Astrocyte of the cerebellum (primary cell): ENCODE measurements at regions not wholly inside any gene's neighbourhood (a gene's known extent, or its start where the extent isn't known, plus 50 kb on each side); places are given as distances from the start of the nearest gene placed in this dataset.

Experiments
- DNase-seq: peaks from one replicate; pipeline ENCODE4 v3.0.0-alpha.2; 2011; ENCODE audit warnings: low read depth
- H3K4me3 ChIP-seq: 2 replicates; pipeline ENCODE4 v1.5.1; 2011; ENCODE audit warnings: mild to moderate bottlenecking, low read depth, low read length, moderate library complexity
- in situ Hi-C: cut with HindIII; loops from 2 replicates; pipeline ENCODE4 v1.10.0; 2017; ENCODE audit warnings: low sequenced_read_pairs
- TF ChIP-seq, protein P1 (sequence below): IDR thresholded peaks from 2 replicates; pipeline ENCODE4 v1.5.1; 2012; ENCODE audit warnings: low read length, low read depth, moderate library complexity, mild to moderate bottlenecking; ENCODE audit errors: missing control alignments

DNA sequence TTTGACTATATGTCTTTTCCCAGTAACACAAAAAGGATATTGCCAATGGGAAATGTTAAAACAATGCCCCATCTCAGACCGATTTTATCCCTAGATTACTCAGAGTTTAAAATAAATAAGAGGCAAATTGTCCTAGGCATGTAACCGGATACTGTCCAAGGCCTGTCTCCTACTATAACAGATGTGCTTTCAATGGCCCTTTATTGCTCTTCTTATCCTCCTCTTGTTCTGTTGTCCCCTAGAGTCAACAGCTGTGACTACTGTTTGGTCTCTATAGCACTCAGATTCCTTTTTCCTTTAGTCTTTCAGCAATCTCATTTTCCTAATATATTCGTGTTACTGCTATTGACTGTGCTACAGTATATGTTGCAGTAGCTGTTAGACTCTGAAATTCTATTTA lies 66.8 kb upstream of the PLS3 start:
- TF ChIP-seq, protein P1, sequence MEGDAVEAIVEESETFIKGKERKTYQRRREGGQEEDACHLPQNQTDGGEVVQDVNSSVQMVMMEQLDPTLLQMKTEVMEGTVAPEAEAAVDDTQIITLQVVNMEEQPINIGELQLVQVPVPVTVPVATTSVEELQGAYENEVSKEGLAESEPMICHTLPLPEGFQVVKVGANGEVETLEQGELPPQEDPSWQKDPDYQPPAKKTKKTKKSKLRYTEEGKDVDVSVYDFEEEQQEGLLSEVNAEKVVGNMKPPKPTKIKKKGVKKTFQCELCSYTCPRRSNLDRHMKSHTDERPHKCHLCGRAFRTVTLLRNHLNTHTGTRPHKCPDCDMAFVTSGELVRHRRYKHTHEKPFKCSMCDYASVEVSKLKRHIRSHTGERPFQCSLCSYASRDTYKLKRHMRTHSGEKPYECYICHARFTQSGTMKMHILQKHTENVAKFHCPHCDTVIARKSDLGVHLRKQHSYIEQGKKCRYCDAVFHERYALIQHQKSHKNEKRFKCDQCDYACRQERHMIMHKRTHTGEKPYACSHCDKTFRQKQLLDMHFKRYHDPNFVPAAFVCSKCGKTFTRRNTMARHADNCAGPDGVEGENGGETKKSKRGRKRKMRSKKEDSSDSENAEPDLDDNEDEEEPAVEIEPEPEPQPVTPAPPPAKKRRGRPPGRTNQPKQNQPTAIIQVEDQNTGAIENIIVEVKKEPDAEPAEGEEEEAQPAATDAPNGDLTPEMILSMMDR = no peak
- no peak for DNase-seq
- in situ Hi-C loops = no loop called here
- no peak overlapping the region for H3K4me3 ChIP-seq

DNA sequence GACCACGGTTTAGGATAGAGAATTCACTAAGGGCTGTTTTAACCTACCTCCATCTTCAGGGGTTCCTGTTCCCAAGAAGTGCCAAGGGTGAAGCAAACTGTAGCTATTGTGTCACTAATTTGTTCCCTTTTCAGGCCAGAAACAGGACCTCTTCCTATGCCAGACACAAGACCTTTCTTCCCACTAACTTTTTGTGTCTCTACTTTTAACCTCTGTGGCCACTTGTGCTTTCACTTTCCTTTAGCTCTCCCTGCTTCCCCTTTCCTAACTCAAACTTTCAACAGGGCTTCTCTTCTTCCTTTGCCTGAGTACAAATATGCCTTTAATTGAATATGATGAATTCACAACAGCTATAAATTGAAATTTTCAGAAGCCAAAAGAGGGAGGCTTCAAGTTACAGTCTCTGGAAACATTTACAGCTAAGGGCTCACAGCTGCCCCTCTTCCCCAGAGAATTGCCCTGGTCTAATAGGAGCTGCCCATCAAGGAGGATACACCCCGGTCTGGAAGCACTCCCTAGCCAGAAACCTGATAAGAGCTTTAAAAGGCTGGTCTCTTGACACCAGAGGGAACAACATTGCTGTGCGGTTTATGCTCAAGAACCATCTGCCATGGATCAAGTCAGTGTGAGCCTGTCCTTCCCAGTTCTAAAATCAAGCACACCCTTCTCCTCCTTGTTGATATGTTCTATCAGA lies 61.7 kb upstream of the PLS3 start:
- TF ChIP-seq, protein P1 = no peak
- H3K4me3 ChIP-seq = no peak overlapping the region
- in situ Hi-C loops = no loop called here
- DNase-seq = no peak

DNA sequence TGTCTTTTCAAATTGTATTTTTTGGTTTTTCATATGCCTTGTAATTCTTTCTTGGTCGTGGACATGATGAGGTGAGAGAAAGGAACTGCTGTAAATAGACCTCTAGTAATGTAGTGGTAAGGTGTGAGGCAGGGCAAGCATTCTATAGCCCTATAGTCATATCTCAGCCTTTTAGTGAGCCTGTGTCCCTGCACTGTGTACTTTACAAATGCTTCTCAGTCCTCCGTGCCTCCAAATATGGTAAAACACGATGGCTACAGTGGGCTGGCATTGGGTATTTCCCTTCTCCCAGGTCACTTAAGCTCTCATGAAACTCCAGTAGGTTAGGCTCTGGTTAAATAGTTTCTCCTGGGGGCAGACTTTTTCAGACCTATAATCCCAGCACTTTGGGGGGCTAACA lies 57.9 kb upstream of the PLS3 start:
- TF ChIP-seq, protein P1 = no peak
- in situ Hi-C loops = no loop called here
- no peak for DNase-seq

DNA sequence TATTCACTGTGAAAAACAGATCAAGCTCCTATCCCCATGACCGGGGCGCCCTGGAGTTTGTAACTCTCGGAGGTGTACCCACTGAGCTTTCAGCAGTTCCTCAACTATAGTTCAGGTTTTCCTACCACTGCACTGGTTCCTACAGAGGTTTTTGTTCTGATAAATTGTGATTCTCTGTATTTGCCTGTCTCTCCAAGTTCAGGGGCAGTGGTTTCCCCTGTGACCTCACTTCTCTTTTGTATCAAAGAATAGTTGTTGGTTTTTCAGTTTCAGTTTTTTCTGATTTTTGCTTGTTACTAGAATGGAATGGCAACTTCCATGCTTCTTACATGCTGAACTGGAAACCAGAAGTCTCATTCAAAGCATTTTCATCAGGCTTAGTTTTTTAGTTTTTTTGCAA lies 56.8 kb upstream of the PLS3 start:
- in situ Hi-C loops = no loop called here
- DNase-seq = no peak
- TF ChIP-seq, protein P1 = no peak
- H3K4me3 ChIP-seq = no peak overlapping the region

More for the DNA sequence above, 57.9 kb upstream of the PLS3 start:
- H3K4me3 ChIP-seq = no peak overlapping the region
